A549 (cell line): ENCODE measurements at regions not wholly inside any gene's neighbourhood (a gene's known extent, or its start where the extent isn't known, plus 50 kb on each side); places are given as distances from the start of the nearest gene placed in this dataset.

Experiments used
- ATAC-seq, 2 experiments: fragments of 200-7000 bp in 1 of 2; fragments of >200 bp in 1 of 2; cut with Nextera tagmentation in 1 of 2; cut with Tn5 transposase in 1 of 2; 3 replicates each; pipeline versions ENCODE4 v1.8.0 to v1.9.1; 2018 to 2020; ENCODE audit warnings: mild to moderate bottlenecking in 1 of 2, moderate library complexity in 1 of 2
- CTCF ChIA-PET: fragments of 300-600 bp; sonication (Branson Sonifier 250); formaldehyde crosslinking; extraction: SDS; loops from one replicate; lab custom pipeline; 2021; ENCODE audit warnings: antibody characterized with exemption, inconsistent platforms; lab: Yijun Ruan, JAX
- POLR2A ChIA-PET: fragments of 350-600 bp; formaldehyde crosslinking; extraction: SDS; loops from one replicate; lab custom pipeline; 2021; ENCODE audit warnings: antibody characterized with exemption, inconsistent platforms; lab: Yijun Ruan, JAX
- DNase-seq, 2 experiments: peaks; one replicate each; pipeline versions ENCODE4 v3.0.0 to v3.0.0-alpha.2; 2011 to 2016; ENCODE audit warnings: low read depth in 1 of 2, low spot score in 1 of 2
- FAIRE-seq: peaks from 2 replicates; lab custom pipeline; 2011; peaks lifted over from hg19 to GRCh38; lab: Jason Lieb, UNC
- H3K27ac ChIP-seq, 2 experiments: fragments of >200 bp; sonication (Bioruptor Twin); formaldehyde crosslinking; 3 replicates each; pipeline ENCODE4 v1.5.1; 2016 to 2017
- H3K4me1 ChIP-seq: fragments of >200 bp; sonication (Bioruptor Twin); formaldehyde crosslinking; 3 replicates; pipeline ENCODE4 v1.6.1; 2016
- H3K4me2 ChIP-seq: fragments of >200 bp; sonication (Bioruptor Twin); formaldehyde crosslinking; 3 replicates; pipeline ENCODE4 v1.6.1; 2016
- H3K4me3 ChIP-seq: fragments of >200 bp; sonication (Bioruptor Twin); formaldehyde crosslinking; 3 replicates; pipeline ENCODE4 v1.5.1; 2016
- H3K9me3 ChIP-seq: fragments of >200 bp; sonication (Bioruptor Twin); formaldehyde crosslinking; 3 replicates; pipeline ENCODE4 v1.6.1; 2016
- BHLHE40 ChIP-seq: IDR thresholded peaks from 2 replicates; pipeline ENCODE4 v1.6.1; 2012; ENCODE audit warnings: low read depth, low read length, inconsistent platforms
- CBX8 ChIP-seq: fragments of 200-600 bp; sonication (generic); IDR thresholded peaks from 2 replicates; pipeline ENCODE4 v1.6.1; 2016
- EP300 ChIP-seq, 2 experiments: fragments of >200 bp; sonication (Bioruptor Twin); formaldehyde crosslinking; IDR thresholded peaks; 2 replicates in 1 of 2; 3 replicates in 1 of 2; pipeline ENCODE4 v1.6.1; 2016 to 2017
- ESRRA ChIP-seq: fragments of 150-350 bp; IDR thresholded peaks from 2 replicates; pipeline ENCODE4 v1.6.1; 2014; ENCODE audit warnings: mild to moderate bottlenecking, low read length, borderline replicate concordance
- FOSL2 ChIP-seq, 2 experiments: fragments of 450-650 bp in 1 of 2; fragments of >200 bp in 1 of 2; sonication (Bioruptor Twin) in 1 of 2; formaldehyde crosslinking; IDR thresholded peaks; 2 replicates each; pipeline versions ENCODE4 v1.5.0 to v1.6.1; 2016 to 2020; ENCODE audit warnings: mild to moderate bottlenecking in 1 of 2, moderate library complexity in 1 of 2
- FOXS1 ChIP-seq: fragments of 250-450 bp; sonication (Bioruptor Pico); IDR thresholded peaks from 2 replicates; pipeline ENCODE4 v1.5.0; 2020; ENCODE audit warnings: mild to moderate bottlenecking, moderate library complexity
- HDAC2 ChIP-seq: fragments of 200-600 bp; sonication (generic); IDR thresholded peaks from 2 replicates; pipeline ENCODE4 v1.6.1; 2016
- HMGXB4 ChIP-seq: fragments of 250-450 bp; sonication (Bioruptor Pico); IDR thresholded peaks from 2 replicates; pipeline ENCODE4 v1.5.0; 2021; ENCODE audit warnings: mild to moderate bottlenecking, moderate library complexity, borderline replicate concordance
- MYC ChIP-seq: IDR thresholded peaks from 2 replicates; pipeline ENCODE4 v1.6.1; 2012; ENCODE audit warnings: mild to moderate bottlenecking, inconsistent platforms, low read length, improper control_type of control experiment, borderline replicate concordance
- NFE2L2 ChIP-seq: fragments of 150-350 bp; conservative IDR thresholded peaks from 2 replicates; pipeline ENCODE4 v1.6.1; 2014; ENCODE audit warnings: low read length
- PBX3 ChIP-seq: IDR thresholded peaks from 2 replicates; pipeline ENCODE4 v1.6.1; 2012
- PHF8 ChIP-seq: fragments of 200-600 bp; sonication (generic); IDR thresholded peaks from 2 replicates; pipeline ENCODE4 v1.6.1; 2016; ENCODE audit warnings: low read depth, mild to moderate bottlenecking, antibody characterized with exemption, moderate library complexity, borderline replicate concordance
- POLR2A ChIP-seq: IDR thresholded peaks from 2 replicates; pipeline ENCODE4 v1.6.1; 2012; ENCODE audit warnings: mild to moderate bottlenecking, low read length
- POLR2AphosphoS2 ChIP-seq: conservative IDR thresholded peaks from 2 replicates; pipeline ENCODE4 v1.6.1; 2012; ENCODE audit warnings: low read length, improper control_type of control experiment, inconsistent platforms
- RAD21 ChIP-seq, 2 experiments: fragments of >200 bp in 1 of 2; sonication (Bioruptor Twin) in 1 of 2; formaldehyde crosslinking in 1 of 2; IDR thresholded peaks in 1 of 2; conservative IDR thresholded peaks in 1 of 2; 2 replicates in 1 of 2; 3 replicates in 1 of 2; pipeline ENCODE4 v1.6.1; 2012 to 2018; ENCODE audit warnings: inconsistent platforms in 1 of 2
- RNF2 ChIP-seq: fragments of 200-600 bp; sonication (generic); IDR thresholded peaks from 2 replicates; pipeline ENCODE4 v1.6.1; 2016; ENCODE audit warnings: low read depth, mild to moderate bottlenecking, antibody characterized with exemption, moderate library complexity, borderline replicate concordance
- TP53 ChIP-seq: fragments of 250-450 bp; sonication (Bioruptor Pico); IDR thresholded peaks from 2 replicates; pipeline ENCODE4 v1.5.0; 2021; ENCODE audit warnings: mild to moderate bottlenecking, moderate library complexity
- ZSCAN20 ChIP-seq: fragments of 250-450 bp; sonication (Bioruptor Pico); IDR thresholded peaks from 2 replicates; pipeline ENCODE4 v1.8.0; 2022; ENCODE audit warnings: mild to moderate bottlenecking, moderate library complexity
- WGBS: methylation state at CpG from one replicate; pipeline ENCODE4 v1.1.6; 2017; ENCODE audit errors: missing lambda C conversion rate; 5-methylcytosine and 5-hydroxymethylcytosine counted together

DNA sequence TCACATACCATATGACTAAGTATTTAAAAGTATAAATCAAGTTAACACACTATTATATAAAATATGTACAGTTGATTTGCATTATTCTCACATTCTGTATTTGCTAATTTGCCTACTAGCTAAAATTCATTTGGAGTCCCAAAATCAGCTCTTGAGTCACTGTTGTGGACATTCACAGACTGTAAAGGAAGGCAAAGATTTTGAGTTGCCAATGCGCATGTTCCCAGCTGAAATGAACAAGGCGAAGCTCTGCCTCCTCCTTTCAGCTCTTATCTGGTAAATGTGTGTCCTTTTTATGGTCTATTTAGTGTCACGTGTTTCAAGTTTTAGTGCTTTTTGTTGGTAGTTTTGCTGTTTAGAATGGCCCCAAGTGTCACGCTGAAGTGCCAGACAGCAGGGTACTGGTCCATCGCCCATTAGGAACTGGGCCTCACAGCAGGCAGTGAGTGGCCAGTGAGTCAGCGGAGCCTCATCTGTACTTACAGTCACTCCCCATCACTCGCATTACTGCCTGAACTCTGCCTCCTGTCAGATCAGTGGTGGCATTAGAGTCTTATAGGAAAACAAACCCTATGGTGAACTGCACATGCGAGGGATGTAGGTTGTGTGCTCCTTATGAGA lies 87.2 kb upstream of the ADTRP start:
- no peak for DNase-seq
- 89% methylated on average over 7 of the region's 8 CpGs for WGBS
- Histone ChIP-seq H3K9me3 (no peaks in the 10 kb centered on the region), H3K4me2 (no peak overlapping the region), H3K27ac (no peak overlapping the region), H3K4me3 (no peak overlapping the region), H3K4me1 (0 out of 3 replicates have a peak, but pooled peaks cover 3% of the 10 kb centered on the region)
- no peak for TF ChIP-seq BHLHE40
- no peak for TF ChIP-seq HMGXB4
- TF ChIP-seq MYC: no peak
- no peak for TF ChIP-seq NFE2L2
- TF ChIP-seq FOXS1: no peak
- no peak for TF ChIP-seq POLR2AphosphoS2
- no peak for TF ChIP-seq TP53 (CRISPR knock-in tag)
- TF ChIP-seq RNF2: no peak
- FAIRE-seq: no peak
- ATAC-seq: no peak
- POLR2A ChIA-PET: no interaction called here
- CTCF ChIA-PET: no interaction called here

DNA sequence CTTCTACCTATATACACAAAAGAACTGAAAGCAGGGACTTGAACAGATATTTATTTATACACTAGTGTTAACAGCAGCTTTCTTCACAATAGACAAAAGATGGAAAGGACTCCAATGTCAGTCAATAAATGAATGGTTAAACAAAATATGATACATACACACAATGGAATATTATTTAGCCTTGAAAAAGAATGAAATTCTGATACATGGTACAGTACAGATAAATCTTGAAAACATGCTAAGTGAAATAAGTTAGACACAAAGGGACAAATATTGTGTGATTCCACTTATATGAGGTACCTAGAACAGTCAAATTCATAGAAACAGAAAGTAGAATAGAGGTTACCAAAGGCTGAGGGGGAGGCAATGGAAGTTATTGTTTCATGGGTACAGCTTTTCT lies 79.8 kb upstream of the ADTRP start:
- H3K4me3 ChIP-seq: no peak overlapping the region
- ChIA-PET POLR2A (no interaction called here), CTCF (no interaction called here)
- no peak for FAIRE-seq
- ATAC-seq: no peak
- H3K4me2 ChIP-seq: no peak overlapping the region
- H3K27ac ChIP-seq: no peak overlapping the region
- peaks cover 8% of the 10 kb centered on the region; the same call in 2 of the 3 replicates for H3K9me3 ChIP-seq
- TF ChIP-seq POLR2A: no peak
- TF ChIP-seq FOXS1: no peak
- TF ChIP-seq FOSL2 (IDR thresholded peaks at IDR 0.05): no peak
- no peak for TF ChIP-seq FOSL2 (CRISPR knock-in tag; IDR thresholded peaks at IDR 0.05)
- TF ChIP-seq ZSCAN20: no peak
- no peak for TF ChIP-seq HDAC2
- H3K4me1 ChIP-seq: peaks cover 11% of the 10 kb centered on the region; the same call in 2 of the 3 replicates
- no peak for DNase-seq

DNA sequence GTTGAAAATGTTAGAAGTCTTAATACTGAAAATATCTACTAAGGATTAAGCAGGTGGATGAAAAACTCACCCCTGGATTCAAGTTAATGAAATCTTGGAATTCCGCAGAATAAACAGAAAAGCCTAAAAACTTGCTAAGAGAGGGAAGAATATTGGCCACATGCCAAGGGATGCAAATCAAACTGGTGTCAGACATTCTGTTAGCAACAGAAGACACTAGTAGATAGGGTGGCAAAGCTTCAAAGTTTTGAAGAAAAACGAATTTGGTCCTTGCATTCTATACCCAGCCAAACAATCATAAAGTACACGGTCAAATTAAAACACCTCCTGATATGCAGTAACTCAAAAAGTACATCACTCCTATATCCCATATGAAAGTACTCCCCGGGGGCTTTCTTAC lies 77.1 kb upstream of the ADTRP start:
- POLR2A ChIA-PET: no interaction called here
- H3K27ac ChIP-seq: no peak overlapping the region; a peak in 1 of 6 replicates
- ATAC-seq: no peak
- H3K4me1 ChIP-seq: peaks cover 11% of the 10 kb centered on the region; the same call in 2 of the 3 replicates
- H3K4me3 ChIP-seq: no peak overlapping the region
- H3K4me2 ChIP-seq: no peak overlapping the region
- H3K9me3 ChIP-seq: peaks cover 8% of the 10 kb centered on the region; the same call in 2 of the 3 replicates
- 73% methylated on average over 4 of the region's 4 CpGs for WGBS
- CTCF ChIA-PET: no interaction called here
- DNase-seq: no peak
- FAIRE-seq: no peak
- TF ChIP-seq RAD21 (conservative IDR thresholded peaks at IDR 0.05 in 1 of 2, IDR thresholded peaks at IDR 0.05 in 1 of 2): no peak
- TF ChIP-seq CBX8: no peak
- TF ChIP-seq PHF8: no peak
- TF ChIP-seq FOSL2 (IDR thresholded peaks at IDR 0.05): no peak
- no peak for TF ChIP-seq FOSL2 (CRISPR knock-in tag; IDR thresholded peaks at IDR 0.05)
- TF ChIP-seq ESRRA: no peak
- no peak for TF ChIP-seq PBX3
- TF ChIP-seq EP300 (IDR thresholded peaks at IDR 0.05): no peak
- TF ChIP-seq TP53 (CRISPR knock-in tag): no peak
- no peak for TF ChIP-seq HMGXB4
- no peak for TF ChIP-seq HDAC2
